GM21529 (cell line): ENCODE measurements at regions not wholly inside any gene's neighbourhood (a gene's known extent, or its start where the extent isn't known, plus 50 kb on each side); places are given as distances from the start of the nearest gene placed in this dataset.
"Not testable (repeated sequence)": the region's sequence is repeated elsewhere in the genome, so short reads cannot be mapped to it uniquely, and the experiment has no call there.

Experiments used
- ATAC-seq: cut with Tn5 transposase; IDR thresholded peaks from one replicate; pipeline ENCODE4 v1.9.1; 2021; ENCODE audit not compliant: unreplicated experiment

GRCh38 chr10:121322046-121322445 is 276.2 kb downstream of the FGFR2 start:
- ATAC-seq: no peak

DNA sequence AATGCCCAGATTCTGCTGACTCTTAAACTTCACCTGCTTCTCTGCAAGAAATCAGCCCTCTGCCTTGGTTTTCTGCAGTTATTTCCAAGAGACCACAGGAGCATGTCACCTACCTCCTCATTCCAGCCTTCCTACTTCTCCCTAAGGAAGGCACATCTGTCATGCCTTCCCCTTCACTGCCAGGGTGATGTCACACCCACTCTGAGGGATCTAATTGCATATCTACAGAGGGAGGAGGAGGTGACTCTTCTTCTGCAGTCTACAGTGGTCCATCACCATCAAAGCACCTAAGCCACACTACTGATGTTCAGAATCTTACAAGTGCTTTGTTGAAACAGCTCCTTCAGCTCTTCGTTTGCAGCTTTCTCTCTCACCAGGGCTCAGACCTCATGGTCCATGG is 275.5 kb downstream of the FGFR2 start:
- no peak for ATAC-seq

DNA sequence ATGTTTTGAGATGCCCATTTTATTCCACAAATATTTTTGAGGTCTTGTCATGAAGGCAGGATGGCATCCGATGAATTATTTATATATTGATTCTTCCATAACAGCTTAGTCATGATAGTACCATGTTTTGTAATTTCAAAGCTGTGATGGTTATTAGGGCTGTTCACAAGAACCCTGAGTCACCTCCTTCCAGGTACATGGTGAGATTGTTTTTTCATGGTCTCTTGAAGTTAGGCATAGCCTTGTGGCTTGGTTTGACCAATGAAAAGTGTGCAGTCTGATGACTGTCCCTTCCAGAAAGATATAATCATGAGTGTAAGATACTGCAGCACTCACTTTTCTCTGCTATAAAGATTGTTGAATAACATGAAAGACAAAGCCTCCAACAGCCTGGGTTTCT is 274.8 kb downstream of the FGFR2 start:
- no peak for ATAC-seq

DNA sequence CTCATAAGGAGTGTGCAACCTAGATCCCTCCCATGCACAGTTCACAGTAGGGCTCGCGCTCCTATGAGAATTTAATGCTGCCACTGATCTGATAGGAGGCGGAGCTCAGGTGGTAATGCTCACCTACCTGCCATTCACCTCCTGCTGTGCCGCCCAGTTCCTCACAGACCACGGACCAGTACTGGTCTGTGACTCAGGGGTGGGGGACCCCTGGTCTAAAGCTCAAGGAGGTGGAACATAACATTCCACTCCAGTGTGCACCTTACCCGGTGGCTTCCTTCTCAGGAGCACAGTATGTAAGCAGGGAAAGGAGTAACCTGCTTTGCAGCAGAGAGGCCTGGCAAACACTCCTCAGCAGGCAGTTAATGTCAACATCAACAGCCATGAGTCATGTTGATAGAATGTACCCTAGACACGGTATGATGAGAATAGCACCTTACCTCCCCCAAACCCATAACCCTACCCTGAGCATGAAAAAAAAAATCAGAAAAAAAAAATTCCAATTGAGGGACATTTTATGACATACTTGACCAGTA is 273.5 kb downstream of the FGFR2 start:
- ATAC-seq: no peak

GRCh38 chr10:121325490-121326231 is 272.6 kb downstream of the FGFR2 start:
- no peak for ATAC-seq

- ATAC-seq: no peak
Measured at GRCh38 chr10:121326905-121327304, 271.3 kb downstream of the FGFR2 start.

DNA sequence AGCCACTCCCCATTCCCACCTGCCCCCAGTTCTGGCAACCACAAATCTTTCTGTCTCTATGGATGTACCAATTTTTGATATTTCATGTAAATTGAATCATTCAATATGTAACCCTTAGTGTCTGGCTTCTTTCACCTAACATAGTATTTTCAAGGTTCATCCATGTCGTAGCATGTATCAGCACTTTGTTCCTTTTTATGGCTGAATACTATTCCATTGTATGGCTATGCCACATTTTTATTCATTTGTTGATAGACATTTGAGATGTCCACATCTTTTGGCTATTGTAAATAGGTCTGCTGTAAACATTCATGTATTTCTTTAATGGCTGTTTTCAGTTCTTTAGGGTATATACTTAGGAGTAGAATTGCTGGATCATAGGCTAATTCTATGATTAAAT is 270.5 kb downstream of the FGFR2 start:
- no peak for ATAC-seq

DNA sequence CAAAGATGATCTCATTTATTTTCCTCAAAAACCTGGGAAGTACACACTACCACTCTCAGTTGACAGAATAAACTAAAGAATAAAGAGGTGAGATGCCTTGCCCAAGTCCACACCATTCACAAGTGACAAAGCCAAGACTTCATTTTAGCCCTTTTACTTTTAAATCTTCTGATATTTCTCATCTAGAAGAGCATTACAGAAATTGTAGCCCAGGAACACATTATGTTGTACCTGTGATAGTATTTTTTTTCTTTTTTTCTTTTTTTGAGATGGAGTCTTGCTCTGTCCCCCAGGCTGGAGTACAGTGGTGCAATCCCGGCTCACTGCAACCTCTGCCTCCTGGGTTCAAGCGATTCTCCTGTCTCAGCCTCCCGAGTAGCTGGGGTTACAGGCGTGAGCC is 268.6 kb downstream of the FGFR2 start:
- ATAC-seq: not testable (repeated sequence)

DNA sequence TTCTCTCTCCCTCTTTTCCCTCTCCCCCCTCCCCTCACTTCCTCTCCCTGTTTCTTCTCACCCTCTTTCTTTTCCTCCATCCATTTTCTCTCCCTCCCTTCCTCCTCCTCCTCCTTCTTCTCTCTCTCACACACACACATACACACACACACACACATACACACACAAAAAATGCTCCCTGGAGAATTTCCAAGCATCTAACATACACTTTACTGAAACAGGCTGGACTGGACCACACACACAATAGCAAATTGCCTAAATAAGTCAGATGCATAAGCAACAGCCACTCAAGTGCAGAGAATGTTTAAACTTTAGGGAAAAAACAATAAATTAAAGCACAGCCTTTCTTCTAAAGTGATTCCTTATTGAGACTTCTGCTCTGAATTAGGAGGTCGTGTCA is 267.7 kb downstream of the FGFR2 start:
- ATAC-seq: no peak

DNA sequence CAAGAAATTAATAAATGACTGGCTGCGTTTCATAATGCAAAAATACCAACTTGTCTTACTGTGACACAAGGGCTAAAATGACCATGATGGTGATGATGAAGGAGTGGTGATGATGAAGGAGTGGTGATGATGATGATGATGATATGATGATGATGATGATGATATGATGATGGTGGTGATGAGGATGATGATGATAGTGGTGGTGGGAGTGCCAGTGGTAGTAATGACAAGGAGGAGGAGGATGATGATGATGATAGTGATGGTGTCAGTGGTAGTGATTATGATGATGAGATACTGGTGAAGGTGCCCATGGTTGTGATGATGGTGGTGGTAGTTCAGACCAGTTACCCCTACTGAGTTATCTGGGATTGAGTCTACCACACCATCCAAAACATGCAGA is 265.9 kb downstream of the FGFR2 start:
- ATAC-seq: no peak

GRCh38 chr10:121332829-121333765 is 265.1 kb downstream of the FGFR2 start:
- ATAC-seq: no peak

- no peak for ATAC-seq
Measured at GRCh38 chr10:121335386-121335925, 262.8 kb downstream of the FGFR2 start.

DNA sequence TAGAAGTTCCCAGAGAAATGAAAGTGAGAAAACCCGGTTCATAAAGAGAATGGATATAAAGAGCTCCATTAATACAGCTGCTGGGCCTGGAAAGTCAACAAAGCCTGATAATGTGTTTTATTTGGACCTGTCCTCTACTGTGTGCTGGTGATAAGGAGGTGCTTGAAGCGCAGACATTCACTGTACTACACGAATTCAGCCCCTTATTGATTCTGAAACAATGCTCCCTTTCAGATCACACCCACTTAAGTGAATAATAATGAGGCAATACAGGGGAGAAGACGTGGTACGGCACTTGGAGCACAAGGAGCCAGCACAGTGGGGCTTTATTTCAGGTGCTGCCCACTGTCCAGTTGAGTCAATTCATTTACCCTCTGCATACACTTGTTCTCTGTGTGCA is 260.8 kb downstream of the FGFR2 start:
- no peak for ATAC-seq

DNA sequence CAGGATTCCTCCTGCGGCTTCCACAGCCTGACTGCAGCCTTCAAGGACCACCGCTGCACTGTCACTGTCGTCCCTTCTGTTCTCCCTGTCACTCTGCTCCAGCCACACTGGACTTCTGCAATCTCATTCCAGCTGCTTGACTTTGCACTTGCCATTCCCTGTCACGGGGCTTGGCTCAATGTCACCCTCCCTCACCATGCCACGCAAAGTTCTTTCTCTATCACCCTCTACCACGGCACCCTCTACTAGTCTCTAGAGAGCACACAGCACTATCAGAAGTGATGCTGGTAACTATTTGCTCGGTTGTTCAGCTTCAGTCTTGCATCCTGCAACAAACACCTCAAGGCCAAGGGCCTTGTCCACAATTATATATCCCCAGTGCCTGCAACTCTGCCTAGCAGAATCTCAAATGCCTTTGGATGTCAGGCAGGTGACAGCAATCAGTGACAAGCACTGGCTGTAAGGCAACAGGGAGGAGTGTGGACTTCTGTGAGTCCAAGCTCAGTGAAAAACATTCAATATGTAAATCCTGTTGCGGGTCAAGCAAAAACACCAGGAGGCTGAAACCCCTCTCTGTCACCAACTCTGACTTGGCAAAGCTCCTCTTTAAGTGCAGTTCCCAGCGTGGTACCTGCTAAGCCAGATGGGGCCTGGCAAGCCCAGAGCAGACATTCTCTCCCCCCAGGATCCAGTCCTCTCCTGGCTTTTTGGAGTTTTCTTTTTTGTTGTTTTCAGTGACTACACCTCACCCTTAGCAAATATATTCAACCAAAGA is 259.9 kb downstream of the FGFR2 start:
- no peak for ATAC-seq

GRCh38 chr10:121339114-121339513 is 259.1 kb downstream of the FGFR2 start:
- ATAC-seq: no peak

DNA sequence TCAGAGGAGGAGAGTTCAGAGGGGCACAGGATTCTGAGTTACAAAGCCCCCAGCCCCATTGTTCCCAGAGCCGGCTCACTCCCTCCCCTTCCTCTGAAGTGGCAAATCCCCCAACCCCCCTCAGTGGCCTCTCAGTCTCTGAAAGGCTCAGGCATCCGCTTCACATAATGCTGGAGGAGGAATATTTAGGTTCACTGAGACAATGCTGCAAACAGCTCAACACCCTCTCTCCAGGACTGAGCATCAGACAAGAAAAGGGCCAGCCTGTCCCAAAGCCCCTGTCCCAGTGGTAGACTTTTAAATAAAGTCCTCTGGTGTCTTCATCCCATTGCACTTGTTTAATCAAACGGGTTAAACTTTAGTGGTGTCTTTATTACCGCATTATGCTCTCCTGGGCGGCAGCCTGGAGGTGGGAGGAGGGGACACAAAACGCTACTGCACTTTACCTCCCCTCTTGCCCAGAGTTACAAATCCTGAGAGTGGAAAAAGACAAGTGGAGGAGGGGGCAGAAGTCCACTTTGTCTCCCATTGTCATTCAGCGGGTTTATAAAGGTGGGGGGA is 257.9 kb downstream of the FGFR2 start:
- no peak for ATAC-seq

- no peak for ATAC-seq
Measured at GRCh38 chr10:121351540-121351939, 246.7 kb downstream of the FGFR2 start.

DNA sequence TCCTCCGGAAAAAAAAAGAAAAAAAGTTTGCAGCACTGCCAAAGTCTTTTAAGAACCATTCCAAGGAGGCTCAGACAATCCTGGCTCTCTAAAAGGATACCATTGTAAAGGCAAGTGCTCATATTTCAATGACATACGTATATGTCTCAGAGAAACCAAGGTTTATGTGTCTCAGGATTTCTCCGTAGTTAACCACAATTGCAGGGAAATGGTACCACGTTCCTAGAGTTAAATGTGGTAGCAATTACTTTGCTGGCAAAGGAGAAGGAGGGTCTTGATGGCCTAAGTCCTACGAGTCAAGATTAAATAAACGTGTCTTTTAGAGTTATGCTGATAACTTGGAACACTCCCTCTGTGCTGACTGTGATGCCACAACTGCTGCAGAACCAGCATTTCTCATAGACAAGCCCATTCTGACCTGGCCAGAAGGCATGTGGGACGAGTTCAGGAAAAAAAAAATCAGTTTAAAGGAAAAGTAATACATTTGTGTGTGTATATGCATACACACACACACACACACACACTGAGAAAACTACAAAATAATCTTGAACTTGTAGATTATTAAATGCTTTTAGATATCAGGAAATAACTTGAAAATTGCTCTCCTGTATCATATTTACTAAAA is 245.9 kb downstream of the FGFR2 start:
- ATAC-seq: no peak

DNA sequence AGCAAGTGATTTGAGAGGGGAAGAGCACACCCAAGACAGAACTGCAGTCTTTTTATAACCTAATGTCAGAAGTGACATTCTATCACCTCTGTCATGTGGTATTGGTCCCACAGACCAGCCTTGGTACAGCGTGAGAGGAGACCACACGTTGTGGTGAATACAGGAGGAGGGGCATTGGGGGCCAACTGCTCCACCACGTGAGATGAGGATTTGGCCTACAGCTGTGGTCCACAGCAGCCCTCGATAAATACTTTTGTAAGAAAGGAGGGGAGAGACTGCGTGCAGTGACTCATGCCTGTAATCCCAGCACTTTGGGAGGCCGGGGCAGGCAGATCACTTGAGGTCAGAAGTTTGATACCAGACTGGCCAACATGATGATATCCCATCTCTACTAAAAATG is 243.1 kb downstream of the FGFR2 start:
- ATAC-seq: no peak

GRCh38 chr10:121356183-121356582 is 242.1 kb downstream of the FGFR2 start:
- ATAC-seq: no peak
